ENCODE measurements at regions not wholly inside any gene's neighbourhood (a gene's known extent, or its start where the extent isn't known, plus 50 kb on each side); places are given as distances from the start of the nearest gene placed in this dataset.

DNA sequence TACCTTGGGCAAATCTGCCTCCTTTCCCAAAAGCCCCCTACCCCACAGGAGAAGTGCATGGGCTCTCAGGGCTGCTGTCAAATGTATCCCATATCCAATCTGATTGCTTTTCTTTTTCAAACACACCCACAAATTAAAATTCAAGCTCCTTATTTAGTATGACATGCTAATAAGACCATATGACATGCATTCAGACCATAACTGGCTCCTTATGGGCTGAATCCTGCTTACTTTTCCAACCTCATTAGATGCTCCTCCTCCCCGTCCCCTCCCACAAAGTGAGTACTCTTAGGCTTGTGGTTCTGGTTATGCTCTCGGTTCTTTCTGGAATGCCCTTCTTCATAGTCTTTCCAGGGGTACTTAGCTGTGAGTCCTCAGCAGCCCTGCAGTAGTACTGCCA lies 59.0 kb upstream of the TOM1L1 start:
- DNase-seq: no peak

DNA sequence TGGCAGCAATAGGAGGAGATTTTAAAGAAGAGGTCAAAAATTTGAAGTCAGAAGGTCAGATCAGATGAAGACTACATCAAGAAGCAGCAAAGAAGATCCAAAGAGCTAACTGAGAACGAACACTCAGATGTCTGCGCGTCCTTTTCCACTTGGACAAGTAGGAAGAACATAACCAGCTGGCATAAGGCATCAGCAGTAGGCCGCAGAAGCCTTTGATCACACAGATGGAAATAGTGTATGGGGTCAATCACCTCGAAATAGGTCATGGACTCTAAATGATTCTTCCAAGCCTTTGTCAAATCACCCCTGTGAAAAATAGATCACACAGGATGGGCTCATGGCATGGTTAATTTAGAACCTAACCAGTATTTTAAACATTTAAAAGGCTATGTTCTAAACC lies 56.4 kb upstream of the TOM1L1 start:
- no peak for DNase-seq

DNA sequence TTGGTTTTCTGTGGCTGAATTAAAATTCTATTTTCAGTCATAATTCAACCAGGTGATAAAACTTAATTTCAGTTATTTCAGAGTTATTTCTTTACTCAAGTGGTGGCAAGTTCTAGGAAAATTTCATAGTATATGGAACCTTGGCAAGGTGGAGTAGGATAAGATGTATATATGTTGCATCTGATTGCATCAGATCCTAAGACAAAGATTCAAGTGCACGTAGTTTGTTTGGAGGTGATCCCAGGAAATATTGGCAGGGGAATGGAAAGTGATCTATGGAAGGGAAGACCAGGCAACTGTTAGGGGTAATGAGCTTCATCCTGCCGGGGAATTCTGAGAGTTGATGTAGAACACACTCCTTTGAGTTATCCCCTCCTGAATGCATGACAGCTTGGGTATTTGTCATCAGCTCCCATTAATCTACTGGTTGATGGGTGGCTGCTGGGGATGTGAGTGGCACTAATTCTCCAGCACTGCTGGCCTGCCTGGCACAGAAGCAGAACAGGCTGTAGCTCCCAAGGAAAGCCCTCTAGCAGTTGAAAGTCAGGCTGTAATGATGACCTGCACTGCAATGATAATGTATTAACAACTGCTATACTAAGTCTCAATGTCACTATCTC lies 52.2 kb upstream of the TOM1L1 start:
- no peak for DNase-seq

DNA sequence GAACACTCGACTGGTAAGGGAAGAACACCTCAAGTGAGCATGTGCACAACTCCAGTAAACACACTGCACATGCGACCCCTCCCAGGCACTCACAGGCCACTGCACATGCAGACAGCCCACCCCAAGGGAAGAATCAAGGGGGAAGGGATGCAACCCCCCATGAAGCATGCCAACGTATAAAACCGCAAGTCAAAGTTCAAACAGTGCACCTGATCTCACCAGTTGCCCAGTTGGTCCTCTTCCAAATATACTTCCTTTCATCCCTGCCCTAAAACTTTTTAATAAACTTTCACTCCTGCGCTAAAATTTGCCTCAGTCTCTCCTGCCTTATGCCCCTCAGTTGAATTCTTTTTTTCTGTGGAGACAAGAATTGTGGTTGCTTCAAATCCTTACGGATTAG lies 51.0 kb upstream of the TOM1L1 start:
- no peak for DNase-seq
